HG03457 (cell line): ENCODE measurements at regions not wholly inside any gene's neighbourhood (a gene's known extent, or its start where the extent isn't known, plus 50 kb on each side); places are given as distances from the start of the nearest gene placed in this dataset.
"Not testable (repeated sequence)": the region's sequence is repeated elsewhere in the genome, so short reads cannot be mapped to it uniquely, and the experiment has no call there.

Source experiments
- ATAC-seq: cut with Tn5 transposase; IDR thresholded peaks from one replicate; pipeline ENCODE4 v1.9.1; 2021; ENCODE audit warnings: moderate number of reproducible peaks; ENCODE audit not compliant: unreplicated experiment

DNA sequence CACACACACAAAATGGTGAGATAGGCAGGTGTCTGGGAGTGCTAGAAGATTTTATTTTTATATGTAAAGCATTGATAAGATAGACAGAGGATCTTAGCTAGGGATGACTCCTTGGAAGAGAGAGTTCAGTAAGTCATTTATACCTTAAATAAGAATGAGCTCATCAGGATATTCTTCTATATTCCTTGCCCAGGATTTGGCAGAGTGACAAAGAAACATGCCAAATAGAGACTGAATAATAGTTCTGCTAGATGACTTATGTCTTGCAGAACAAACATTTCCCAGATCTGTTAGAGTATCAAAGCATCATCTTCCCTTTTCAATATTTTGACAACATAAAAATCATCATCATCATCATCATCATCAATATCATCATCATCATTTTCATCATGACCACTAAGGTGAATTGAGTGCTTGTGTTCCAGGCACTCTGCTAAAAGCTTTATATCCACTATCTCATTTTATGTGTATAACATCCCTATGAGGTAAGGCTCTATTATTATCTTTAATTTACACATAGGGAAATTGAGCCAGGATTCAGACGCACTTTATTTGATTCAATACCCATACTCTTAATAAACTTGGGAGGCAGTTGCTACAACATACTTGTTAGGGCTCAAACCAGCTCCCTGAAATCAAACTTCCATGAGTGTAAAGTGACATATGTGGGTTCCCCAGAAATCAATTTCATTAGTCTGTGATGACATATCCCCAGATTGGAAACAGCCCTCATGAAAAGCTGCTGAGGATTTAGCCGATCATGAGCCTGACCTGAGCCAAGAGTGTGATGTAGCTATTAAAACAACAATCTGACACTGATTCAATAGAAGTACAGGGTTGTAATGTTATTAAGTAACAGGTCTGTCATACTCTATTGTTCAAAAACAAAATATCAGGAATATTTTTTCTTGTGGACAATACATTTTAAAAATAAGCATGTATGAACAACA is 176.3 kb upstream of the SEMA6A start:
- ATAC-seq, result no peak

DNA sequence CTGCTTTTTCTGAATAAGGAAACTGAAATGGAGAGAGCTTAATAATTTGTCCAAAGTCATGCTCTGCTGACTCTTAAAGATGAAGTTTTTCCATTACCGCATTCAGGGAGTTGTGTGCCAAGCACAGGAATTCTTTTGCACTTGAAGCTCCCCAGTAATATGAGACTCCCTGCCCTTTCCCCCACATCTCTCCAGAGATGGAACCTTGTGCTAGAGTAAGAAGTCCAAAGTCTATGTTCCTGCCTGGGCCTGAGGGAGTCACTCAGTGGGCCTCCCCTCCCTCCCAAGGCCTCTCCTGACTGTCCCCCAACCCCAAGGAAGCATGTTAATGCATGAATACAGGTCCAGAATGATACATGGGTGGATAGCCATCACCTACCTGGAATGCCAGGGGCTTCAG is 173.3 kb upstream of the SEMA6A start:
- ATAC-seq, result no peak

DNA sequence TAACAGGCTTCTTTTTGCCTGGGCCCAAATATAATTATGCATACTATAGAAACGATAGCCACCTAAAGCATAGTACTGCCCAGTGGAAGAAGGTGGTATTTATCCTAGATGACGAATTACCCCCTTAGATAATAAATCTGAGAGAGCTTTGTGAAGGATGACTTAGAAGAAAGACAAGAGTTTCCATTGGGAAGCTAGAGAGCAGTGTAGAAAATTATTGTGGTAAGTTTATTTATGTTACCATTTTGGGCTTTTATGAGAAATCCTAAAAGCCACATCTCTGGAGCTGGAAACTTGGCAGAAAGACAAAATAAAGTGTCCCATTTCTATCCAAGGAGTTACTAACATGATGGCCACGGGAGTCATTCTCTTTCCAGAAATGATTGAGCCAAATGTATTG is 172.0 kb upstream of the SEMA6A start:
- no peak for ATAC-seq

DNA sequence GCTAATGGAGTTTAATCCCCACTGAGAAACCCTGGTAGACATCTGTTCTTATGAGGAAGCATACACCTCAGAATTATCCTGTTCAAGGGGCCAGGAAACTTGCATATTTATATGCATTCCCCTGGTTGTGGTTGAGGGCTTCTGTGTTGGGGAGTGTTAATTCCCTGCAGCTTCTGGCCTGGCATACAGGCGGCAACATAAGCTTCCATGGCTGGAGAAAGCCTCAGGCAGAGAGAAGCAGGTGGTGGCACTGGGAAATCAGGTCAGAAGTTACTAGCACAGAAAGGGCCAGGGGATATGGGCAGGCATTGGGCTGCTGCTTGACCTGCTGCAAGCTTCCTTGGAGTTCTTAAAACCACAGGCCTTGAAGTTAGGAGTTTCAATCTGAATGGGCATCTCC is 166.1 kb upstream of the SEMA6A start:
- no peak for ATAC-seq

DNA sequence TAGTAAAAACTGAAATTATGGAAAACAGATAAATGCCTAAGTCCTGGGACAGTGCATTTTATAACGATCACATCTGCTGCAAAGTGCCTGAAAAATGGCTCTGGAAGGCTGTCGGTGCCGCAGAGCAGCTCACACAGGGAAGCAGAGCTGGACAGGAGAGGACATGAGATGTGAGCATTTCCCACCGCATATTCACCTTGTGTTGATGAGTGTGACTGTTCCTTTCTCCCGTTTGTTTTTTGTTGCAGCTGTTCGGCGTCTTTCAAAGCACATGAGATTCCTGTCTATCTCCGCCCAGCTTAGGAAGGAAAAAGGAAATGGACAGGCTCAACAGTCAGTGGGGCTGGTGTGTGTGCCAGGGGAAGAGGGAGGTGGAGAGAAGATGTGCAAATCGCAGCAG is 164.9 kb upstream of the SEMA6A start:
- ATAC-seq, result no peak

DNA sequence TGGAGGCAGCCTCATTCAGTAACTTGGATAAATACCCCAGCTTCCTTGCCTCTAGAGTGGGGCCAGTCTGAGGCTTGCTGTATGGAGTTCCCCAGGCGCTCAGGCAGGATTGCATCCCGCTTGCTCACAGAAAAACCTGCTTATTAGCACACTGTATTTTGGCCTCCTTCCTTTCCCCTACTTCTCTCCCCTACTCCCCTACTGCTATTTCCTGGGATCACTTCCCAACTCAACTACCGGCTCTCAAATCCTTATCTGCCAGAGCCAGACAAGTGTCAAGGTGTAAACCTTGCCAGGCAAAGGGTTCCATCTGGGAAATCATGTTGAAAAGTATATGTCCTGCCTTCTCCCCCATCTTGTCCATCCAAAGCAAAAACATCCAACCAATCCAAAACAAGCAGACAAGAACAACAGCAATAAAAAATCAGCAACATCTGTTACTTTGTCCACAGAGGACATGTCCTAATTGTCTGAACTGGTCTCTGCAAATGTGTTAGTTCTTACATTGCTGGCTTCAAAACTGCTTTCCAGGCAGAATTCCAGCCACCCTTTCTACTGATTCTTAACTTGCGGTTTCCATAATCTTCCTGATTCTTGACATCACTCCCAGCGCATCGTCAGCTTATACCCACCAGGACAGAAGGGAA is 164.1 kb upstream of the SEMA6A start:
- ATAC-seq, result no peak

DNA sequence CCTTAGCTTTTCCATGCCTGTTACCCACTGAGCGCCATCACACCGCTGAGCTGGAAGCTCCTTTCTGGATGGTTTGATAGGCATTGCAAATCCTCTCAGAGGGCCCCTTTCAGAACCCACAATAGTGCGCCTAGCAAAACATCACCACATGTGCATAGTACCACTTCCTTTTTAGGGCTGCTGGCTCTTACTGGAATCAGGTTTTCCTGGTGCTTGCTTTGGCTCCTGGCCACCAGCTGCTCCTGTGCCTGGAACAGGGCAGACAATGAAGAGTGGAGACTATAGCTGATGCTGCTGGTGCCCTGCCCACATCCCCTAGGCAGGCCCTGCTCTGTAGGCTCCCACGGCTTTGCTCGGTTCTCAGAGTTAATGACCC is 163.6 kb upstream of the SEMA6A start:
- ATAC-seq, result no peak

DNA sequence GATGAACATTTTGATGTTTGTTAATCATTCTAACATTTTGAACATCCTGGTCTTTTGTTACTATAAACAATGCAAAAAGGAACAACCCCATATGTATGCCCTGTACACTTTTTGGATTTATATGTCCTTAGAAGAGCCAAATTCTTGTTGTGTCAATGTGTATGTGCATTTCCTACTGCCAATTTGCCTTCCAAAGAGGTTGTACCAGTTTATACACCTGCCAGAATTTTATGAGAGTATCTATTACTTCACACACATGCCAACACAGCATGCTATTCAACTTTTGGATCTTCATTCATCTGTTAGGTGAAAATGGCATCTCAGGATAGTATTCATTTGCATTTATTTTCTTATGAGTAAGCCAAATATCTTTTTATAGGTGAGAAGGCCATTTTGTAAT is 162.0 kb upstream of the SEMA6A start:
- no peak for ATAC-seq

DNA sequence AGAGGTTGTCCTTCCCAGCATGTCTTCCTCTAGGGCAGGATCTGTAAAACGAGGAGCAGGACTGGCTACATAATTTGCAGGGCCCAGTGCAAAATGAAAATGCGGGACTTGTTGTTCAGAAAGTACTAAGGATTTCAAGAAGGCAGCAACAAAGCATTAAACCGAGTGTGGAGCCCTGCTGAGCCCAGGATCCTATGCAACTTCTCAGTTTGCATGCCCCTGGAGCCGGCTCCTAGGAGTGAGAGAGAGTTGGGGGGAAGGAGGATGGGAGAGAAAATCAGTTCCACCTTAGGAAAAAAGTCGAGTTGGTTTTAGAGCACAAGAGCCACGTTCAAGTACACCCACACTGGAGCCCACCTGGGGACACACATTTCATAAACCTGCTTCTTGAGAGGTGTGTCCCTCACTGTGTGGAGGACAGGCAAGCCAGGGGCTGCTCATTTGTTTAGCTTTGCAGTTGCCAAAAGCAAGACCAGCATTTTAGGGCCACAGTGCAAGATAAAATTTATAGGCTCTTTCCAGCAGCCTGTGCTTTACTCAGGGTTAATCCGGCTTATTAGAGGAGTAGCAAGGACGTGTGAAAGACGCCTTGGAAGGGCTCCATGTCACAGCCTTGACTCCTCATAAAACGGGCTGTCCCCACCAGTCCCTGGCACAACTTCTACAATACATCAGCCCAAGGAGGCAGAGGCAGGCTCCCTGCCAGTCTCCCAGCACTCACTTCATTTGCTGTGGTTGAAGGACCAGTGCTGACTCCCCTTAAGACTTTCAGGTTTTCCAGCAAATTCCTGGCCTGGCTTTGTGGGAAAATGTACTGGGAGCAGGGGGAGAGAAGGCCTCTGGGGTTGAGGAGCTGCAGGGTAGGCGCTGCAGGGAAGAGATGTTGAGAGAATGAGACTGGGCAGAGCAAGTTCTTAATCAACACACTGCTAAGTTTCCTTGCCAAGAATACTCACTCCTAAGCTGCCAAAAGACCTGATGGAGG is 159.7 kb upstream of the SEMA6A start:
- ATAC-seq, result no peak

DNA sequence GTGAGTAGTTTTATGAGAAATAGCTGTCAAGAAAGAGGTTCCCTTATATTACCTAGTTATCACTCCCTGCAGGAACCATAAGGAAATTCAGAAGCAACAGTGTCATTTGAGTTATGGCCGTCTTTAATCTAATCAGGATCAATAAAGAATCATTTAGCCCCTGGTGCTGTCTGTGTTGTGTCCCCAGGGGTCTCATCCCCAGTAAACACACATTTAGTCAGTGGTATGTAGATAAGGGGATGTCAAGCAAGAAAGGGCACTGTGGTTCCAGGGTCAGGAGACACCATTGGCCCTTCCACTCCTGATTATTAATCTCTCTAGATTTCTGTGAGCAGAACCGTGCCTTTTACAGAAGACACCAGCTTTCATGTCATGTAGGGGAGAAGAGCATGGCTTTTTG is 158.0 kb upstream of the SEMA6A start:
- ATAC-seq, result no peak

DNA sequence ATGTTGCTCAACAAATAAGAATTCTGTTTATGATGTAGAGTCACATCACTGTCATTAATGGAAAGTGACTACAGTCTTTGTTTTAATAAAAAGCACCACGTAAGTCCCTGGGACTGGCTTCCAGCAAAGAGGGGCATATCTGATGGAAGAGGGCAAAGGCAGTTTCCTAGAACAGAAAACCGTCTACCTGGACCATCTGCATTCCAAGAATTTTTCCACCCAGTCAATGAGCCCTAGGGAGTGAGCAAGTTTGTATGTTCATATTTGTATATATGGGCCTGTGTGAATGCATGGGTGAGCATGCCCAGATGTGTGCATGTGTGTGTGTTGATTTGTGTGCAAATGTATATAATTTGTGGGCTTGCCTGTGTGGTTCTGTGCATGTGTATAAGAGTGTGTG is 156.8 kb upstream of the SEMA6A start:
- ATAC-seq, result no peak

DNA sequence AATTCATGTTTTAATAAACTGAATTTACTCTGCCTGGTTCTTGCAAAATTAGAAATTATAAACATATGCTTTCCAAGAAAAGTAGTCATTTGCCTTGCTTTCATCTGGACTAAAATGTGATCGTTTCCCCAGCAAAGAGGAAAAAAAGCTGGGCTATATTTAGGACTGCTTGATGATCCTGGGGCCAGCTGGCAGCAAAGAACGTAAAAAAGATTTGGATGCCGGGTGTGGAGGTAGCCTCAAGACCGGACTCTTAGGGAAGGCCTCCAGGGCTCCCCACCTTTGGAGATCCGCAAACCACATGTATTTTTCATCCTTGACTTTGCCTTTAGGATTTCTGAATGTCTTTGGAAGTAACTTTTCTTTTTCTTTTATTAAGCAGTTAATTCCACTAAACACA is 156.1 kb upstream of the SEMA6A start:
- no peak for ATAC-seq

DNA sequence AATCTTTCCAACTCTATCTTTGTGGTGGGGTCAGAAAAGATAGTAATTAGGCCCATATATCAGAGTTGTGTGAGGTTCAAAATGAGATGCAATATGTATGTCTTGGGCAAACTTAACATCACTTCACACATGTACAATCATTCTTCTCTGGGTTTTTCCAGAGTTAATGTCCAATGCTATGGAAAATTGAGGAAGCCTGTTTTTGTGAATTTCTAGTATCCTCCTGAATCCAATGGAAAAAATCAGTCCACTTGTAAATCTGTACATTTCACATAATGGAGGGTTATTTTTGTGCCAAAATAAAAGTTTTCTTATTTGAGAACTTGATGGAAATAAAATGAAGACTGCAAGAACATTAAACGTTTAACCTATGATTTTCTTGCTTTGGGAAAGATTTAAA is 155.6 kb upstream of the SEMA6A start:
- ATAC-seq, result no peak

DNA sequence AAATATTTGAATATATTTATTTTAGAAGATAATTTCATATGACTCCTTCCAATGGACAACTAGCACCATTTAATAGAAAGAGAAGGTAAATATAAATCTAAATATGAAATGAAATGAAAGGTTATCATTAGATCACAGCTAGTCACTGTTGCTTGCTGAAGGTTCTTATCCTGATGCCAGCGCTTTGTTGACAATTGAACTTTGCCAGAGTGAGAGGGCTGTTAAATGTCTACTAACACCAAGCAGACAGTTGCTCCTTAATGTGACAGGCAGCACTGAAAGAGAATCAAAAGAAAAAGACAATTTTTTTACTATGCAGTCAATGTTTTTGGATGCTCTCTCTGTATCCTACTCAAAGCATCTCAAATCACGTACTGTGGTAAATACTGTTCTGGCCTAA is 152.6 kb upstream of the SEMA6A start:
- no peak for ATAC-seq

DNA sequence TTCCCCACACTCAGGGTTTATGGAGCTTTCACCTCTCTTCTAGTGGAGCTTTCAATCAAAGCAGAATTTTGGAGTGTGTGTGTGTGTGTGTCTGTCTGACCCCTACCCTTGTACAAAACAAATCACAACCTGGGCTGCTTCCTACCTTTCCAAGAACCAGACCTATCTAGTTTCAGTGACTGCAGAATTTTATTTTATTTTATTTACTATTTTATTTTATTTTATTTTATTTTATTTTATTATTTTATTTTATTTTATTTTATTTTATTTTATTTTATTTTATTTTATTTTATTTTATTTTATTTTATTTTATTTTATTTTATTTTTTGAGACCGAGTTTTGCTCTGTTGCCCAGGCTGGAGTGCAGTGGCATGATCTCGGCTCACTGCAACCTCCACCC is 151.6 kb upstream of the SEMA6A start:
- ATAC-seq, result not testable (repeated sequence)

DNA sequence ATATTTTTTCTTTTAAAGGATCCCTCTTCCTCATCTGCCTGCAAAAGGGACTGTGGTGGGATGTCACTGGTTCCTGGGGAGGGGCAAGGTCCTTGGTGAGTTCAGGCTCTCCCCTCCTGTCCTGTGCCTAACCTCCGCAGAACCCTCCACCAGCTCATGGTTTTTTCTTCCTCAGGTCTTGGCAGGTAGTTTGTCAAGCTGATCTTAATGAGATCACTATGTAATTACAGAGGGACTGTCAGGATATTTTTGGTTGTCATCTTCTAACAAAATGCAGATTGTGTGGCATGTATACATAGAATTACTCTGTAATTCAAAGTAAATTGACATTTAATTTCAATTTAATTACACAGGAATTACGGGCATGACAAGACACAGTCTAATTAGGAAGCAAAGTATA is 150.3 kb upstream of the SEMA6A start:
- ATAC-seq, result no peak

DNA sequence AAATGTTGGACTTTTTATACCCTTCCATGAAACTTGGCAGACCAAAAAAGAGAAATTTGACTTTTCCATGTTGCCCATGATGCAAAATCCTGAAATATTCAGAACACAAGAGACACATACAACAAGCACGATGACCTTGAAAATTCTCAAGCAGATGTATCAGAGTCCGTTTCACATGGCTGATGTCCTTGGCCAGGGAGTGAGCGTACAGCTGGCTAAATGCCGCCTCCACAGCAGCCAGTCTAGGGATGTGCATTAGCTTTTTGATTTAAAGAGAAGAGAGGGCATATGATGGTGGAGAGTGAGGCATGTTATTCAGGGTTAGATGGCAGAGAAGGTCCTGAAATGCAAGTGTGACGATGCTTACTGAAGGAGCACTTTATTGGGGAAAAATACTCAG is 148.0 kb upstream of the SEMA6A start:
- no peak for ATAC-seq

DNA sequence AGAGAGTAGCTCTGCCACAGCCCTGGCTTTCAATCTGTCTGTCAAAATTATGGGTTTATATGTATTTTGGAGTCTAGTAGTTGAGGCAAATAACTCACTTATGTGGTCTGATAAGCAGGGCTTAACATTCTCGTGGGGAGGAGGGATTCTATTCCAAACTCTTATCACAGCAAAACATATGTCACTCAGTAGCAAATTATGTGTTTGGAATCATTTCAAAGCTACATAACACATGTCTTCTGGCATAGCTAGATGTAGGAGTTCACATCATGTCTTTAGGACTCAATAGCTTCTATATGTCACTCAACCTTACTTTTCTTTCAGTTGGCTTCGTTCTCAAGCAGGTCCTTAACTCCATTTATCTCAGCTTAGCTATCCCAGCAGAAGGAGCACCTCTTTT is 144.5 kb upstream of the SEMA6A start:
- no peak for ATAC-seq

DNA sequence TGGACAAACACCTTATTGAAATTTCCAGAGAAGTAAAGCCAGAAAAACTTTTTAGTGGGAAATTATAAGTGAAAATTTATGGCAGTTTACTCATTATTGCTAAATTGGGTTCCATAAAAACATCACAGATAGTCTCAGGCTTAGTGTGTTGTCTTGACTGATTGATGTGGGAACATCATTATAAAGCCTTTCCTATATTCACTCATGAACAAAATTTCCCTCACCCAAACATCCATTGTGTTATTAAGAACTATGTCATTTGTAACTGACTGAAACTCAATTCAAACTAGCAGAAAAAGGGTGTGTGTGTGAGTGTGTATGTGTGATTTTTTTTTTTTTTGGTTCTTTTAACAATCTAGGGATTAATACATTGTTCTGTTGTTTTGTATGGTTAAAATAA is 143.7 kb upstream of the SEMA6A start:
- no peak for ATAC-seq

DNA sequence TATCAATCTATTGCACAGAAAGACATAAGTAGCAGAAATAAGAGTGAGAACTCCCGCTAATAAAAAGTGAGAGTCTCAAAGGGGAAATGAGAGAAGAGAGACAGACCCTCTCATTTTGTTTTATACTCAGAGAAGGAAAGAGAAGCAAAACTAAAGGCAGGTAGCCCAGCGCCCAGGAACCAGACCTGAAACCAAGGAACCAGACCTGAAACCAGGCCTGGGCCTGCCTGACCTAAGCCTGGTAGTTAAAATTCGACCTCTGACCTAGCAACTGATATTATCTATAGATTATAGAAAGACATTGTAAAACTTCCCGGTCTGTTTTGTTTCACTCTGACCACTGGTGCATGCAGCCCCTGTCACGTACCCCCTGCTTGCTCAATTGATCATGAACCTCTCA is 134.5 kb upstream of the SEMA6A start:
- ATAC-seq, result no peak

DNA sequence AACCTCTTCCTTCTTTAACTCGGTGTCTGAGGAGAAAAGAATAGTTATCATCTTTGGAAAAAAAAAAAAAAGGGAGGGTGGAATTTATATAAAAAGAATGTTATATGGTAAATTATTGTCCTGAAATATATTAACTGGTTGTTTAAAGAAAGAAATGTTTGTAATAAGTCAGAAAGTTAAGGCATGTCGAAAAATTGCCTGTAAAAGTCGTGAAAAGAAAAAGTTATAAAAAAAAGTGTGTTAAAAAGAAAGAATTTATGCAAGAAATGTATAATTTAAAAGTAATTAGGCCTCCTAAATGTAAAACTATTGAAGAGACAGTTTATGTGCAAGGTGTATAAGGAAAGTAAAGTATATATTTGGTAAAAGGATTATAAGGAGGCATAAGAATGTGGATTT is 130.5 kb upstream of the SEMA6A start:
- ATAC-seq, result not testable (repeated sequence)
